CD14-positive monocyte (primary cell): ENCODE measurements at regions not wholly inside any gene's neighbourhood (a gene's known extent, or its start where the extent isn't known, plus 50 kb on each side); places are given as distances from the start of the nearest gene placed in this dataset.

Experiments used
- DNase-seq, 3 donors: peaks; one replicate each; pipeline ENCODE4 v3.0.0-alpha.2; 2011 to 2022
- H2AFZ ChIP-seq: 2 replicates; pipeline ENCODE4 v1.6.0; 2012; ENCODE audit warnings: mild to moderate bottlenecking, low read depth, low read length, inconsistent platforms; ENCODE audit not compliant: insufficient read depth, poor library complexity, severe bottlenecking
- H3K27ac ChIP-seq, 2 donors: 1 replicate in 1 of 2; 2 replicates in 1 of 2; pipeline ENCODE4 v1.5.1; 2012 to 2013; ENCODE audit warnings: low read length in 2 of 2, control low read depth in 1 of 2, inconsistent platforms in 1 of 2, low read depth in 1 of 2, mild to moderate bottlenecking in 1 of 2
- H3K27me3 ChIP-seq, 2 donors: one replicate each; pipeline versions ENCODE4 v1.6.0 to v1.6.1; 2011 to 2013; ENCODE audit warnings: low read length in 2 of 2; ENCODE audit not compliant: control insufficient read depth in 2 of 2, insufficient read depth in 2 of 2
- H3K36me3 ChIP-seq, 2 donors: replicated peaks in 1 of 2; 1 replicate in 1 of 2; 2 replicates in 1 of 2; pipeline versions ENCODE4 v1.5.1 to v1.6.1; 2012 to 2013; ENCODE audit warnings: low read length in 2 of 2, control low read depth in 1 of 2, inconsistent platforms in 1 of 2, mild to moderate bottlenecking in 1 of 2; ENCODE audit not compliant: insufficient read depth in 2 of 2, control insufficient read depth in 1 of 2
- H3K4me1 ChIP-seq, 2 donors: 1 replicate in 1 of 2; 2 replicates in 1 of 2; pipeline versions ENCODE4 v1.5.1 to v1.6.1; 2012 to 2013; ENCODE audit warnings: low read length in 2 of 2, control low read depth in 1 of 2, inconsistent platforms in 1 of 2, mild to moderate bottlenecking in 1 of 2, moderate library complexity in 1 of 2; ENCODE audit not compliant: insufficient read depth in 2 of 2, control insufficient read depth in 1 of 2
- H3K4me2 ChIP-seq: replicated peaks from 2 replicates; pipeline ENCODE3; 2012; ENCODE audit warnings: low read length, moderate library complexity, mild to moderate bottlenecking; ENCODE audit not compliant: poor library complexity, severe bottlenecking; ENCODE audit errors: extremely low read depth
- H3K4me3 ChIP-seq, 3 experiments: fragments of 200-600 bp in 1 of 3; sonication (generic) in 1 of 3; replicated peaks in 1 of 3; 1 replicate in 2 of 3; 2 replicates in 1 of 3; pipeline ENCODE4 v1.5.1; 2011 to 2013; ENCODE audit warnings: low read length in 3 of 3, mild to moderate bottlenecking in 3 of 3, control low read depth in 2 of 3, low read depth in 2 of 3, inconsistent platforms in 1 of 3, moderate library complexity in 1 of 3
- H3K79me2 ChIP-seq: 2 replicates; pipeline ENCODE4 v1.6.0; 2012; ENCODE audit warnings: mild to moderate bottlenecking, control low read depth, inconsistent platforms, low read length, moderate library complexity; ENCODE audit not compliant: insufficient read depth
- H3K9ac ChIP-seq: 2 replicates; pipeline ENCODE4 v1.6.0; 2017; ENCODE audit warnings: low read length, mild to moderate bottlenecking; ENCODE audit not compliant: insufficient read depth, poor library complexity, severe bottlenecking
- H3K9me3 ChIP-seq, 2 donors: replicated peaks in 1 of 2; 1 replicate in 1 of 2; 2 replicates in 1 of 2; pipeline versions ENCODE4 v1.5.1 to v1.6.1; 2012 to 2013; ENCODE audit warnings: low read length in 2 of 2, control low read depth in 1 of 2; ENCODE audit not compliant: control insufficient read depth in 1 of 2, insufficient read depth in 1 of 2
- H4K20me1 ChIP-seq: 2 replicates; pipeline ENCODE4 v1.6.0; 2012; ENCODE audit warnings: mild to moderate bottlenecking, low read length, control low read depth, moderate library complexity; ENCODE audit not compliant: insufficient read depth
- H3K27ac Mint-ChIP-seq, 7 donors: one replicate each; pipeline ENCODE4 v1.8.0; 2020; ENCODE audit warnings: mild to moderate bottlenecking in 7 of 7, mixed read lengths in 7 of 7, moderate library complexity in 6 of 7, inconsistent platforms in 2 of 7
- H3K27me3 Mint-ChIP-seq, 3 donors: one replicate each; pipeline ENCODE4 v1.8.0; 2021 to 2022; ENCODE audit warnings: low read depth in 3 of 3, mild to moderate bottlenecking in 3 of 3, mixed read lengths in 3 of 3, moderate library complexity in 3 of 3, inconsistent platforms in 1 of 3
- H3K36me3 Mint-ChIP-seq, 2 donors: one replicate each; pipeline ENCODE4 v1.8.0; 2020; ENCODE audit warnings: mixed read lengths in 2 of 2, inconsistent platforms in 1 of 2, mild to moderate bottlenecking in 1 of 2
- H3K4me1 Mint-ChIP-seq: one replicate; pipeline ENCODE4 v1.8.0; 2020; ENCODE audit warnings: mild to moderate bottlenecking, mixed read lengths
- H3K4me3 Mint-ChIP-seq, 2 donors: one replicate each; pipeline ENCODE4 v1.8.0; 2020; ENCODE audit warnings: mild to moderate bottlenecking in 2 of 2, mixed read lengths in 2 of 2, moderate library complexity in 1 of 2
- H3K9me3 Mint-ChIP-seq, 7 donors: one replicate each; pipeline ENCODE4 v1.8.0; 2020 to 2022; ENCODE audit warnings: mixed read lengths in 7 of 7, mild to moderate bottlenecking in 6 of 7, moderate library complexity in 6 of 7, inconsistent platforms in 2 of 7
- WGBS: methylation state at CpG from one replicate; pipeline ENCODE4 v1.1.5; 2013; ENCODE audit warnings: missing lambda C conversion rate; ENCODE audit not compliant: insufficient coverage; 5-methylcytosine and 5-hydroxymethylcytosine counted together
- intact Hi-C, 2 donors: fragments of 100-400 bp; cut with micrococcal nuclease; formaldehyde crosslinking; loops; one replicate each; pipeline versions ENCODE4 v1.15.0 to v1.15.1; 2023
- TF ChIP-seq, protein P1 (sequence below): fragments of 200-600 bp; IDR thresholded peaks from one replicate; pipeline ENCODE4 v1.8.0; 2022; ENCODE audit warnings: antibody characterized with exemption, mild to moderate bottlenecking

- WGBS, result no CpG with 5 or more reads among the region's 4 CpGs
- H3K27me3 ChIP-seq, result no peaks in the 10 kb centered on the region
- no peaks in the 10 kb centered on the region for H3K9me3 ChIP-seq
- no peaks in the 10 kb centered on the region for H3K36me3 Mint-ChIP-seq
- DNase-seq, result no peak
- no peaks in the 10 kb centered on the region for H4K20me1 ChIP-seq
- H3K27ac Mint-ChIP-seq, result no peak overlapping the region
- H3K4me3 Mint-ChIP-seq, result no peak overlapping the region
- H3K4me3 ChIP-seq, result no peak overlapping the region
- no peaks in the 10 kb centered on the region for H3K79me2 ChIP-seq
- no peak overlapping the region for H3K9ac ChIP-seq
- intact Hi-C loops, result no loop called here
- TF ChIP-seq, protein P1, sequence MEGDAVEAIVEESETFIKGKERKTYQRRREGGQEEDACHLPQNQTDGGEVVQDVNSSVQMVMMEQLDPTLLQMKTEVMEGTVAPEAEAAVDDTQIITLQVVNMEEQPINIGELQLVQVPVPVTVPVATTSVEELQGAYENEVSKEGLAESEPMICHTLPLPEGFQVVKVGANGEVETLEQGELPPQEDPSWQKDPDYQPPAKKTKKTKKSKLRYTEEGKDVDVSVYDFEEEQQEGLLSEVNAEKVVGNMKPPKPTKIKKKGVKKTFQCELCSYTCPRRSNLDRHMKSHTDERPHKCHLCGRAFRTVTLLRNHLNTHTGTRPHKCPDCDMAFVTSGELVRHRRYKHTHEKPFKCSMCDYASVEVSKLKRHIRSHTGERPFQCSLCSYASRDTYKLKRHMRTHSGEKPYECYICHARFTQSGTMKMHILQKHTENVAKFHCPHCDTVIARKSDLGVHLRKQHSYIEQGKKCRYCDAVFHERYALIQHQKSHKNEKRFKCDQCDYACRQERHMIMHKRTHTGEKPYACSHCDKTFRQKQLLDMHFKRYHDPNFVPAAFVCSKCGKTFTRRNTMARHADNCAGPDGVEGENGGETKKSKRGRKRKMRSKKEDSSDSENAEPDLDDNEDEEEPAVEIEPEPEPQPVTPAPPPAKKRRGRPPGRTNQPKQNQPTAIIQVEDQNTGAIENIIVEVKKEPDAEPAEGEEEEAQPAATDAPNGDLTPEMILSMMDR, result no peak
- H3K9me3 Mint-ChIP-seq, result peaks cover 0 to 5% (median 0%) of the 10 kb centered on the region in 7 donors
- H3K4me1 Mint-ChIP-seq, result no peaks in the 10 kb centered on the region
- H3K27ac ChIP-seq, result no peak overlapping the region
- no peaks in the 10 kb centered on the region for H3K36me3 ChIP-seq
- peaks cover 0 to 4% (median 2%) of the 10 kb centered on the region in 3 donors for H3K27me3 Mint-ChIP-seq
- no peaks in the 10 kb centered on the region for H3K4me1 ChIP-seq
- H3K4me2 ChIP-seq, result no peak overlapping the region
- no peak overlapping the region for H2AFZ ChIP-seq
Measured at GRCh38 chr2:83782122-83782521, 677.0 kb downstream of the SUCLG1 start.

- no peaks in the 10 kb centered on the region for H4K20me1 ChIP-seq
- no peak overlapping the region for H3K4me2 ChIP-seq
- no peak overlapping the region for H2AFZ ChIP-seq
- no peaks in the 10 kb centered on the region for H3K4me1 ChIP-seq
- TF ChIP-seq, protein P1, result no peak
- no CpG with 5 or more reads among the region's 5 CpGs for WGBS
- Mint-ChIP-seq H3K4me3 (no peak overlapping the region), H3K27me3 (peaks cover 0 to 2% (median 0%) of the 10 kb centered on the region in 3 donors), H3K9me3 (peaks cover 0 to 21% (median 12%) of the 10 kb centered on the region in 7 donors), H3K4me1 (no peaks in the 10 kb centered on the region), H3K27ac (no peak overlapping the region), H3K36me3 (no peaks in the 10 kb centered on the region)
- no peak overlapping the region for H3K4me3 ChIP-seq
- H3K9ac ChIP-seq, result no peak overlapping the region
- H3K27me3 ChIP-seq, result no peaks in the 10 kb centered on the region
- no peaks in the 10 kb centered on the region for H3K79me2 ChIP-seq
- intact Hi-C loops, result no loop called here
- H3K27ac ChIP-seq, result no peak overlapping the region
- H3K9me3 ChIP-seq, result peaks cover 0 to 8% of the 10 kb centered on the region in 2 donors
- DNase-seq, result no peak
- no peaks in the 10 kb centered on the region for H3K36me3 ChIP-seq
Measured at GRCh38 chr2:83764447-83765005, 694.6 kb downstream of the SUCLG1 start.
